Smooth muscle cell (in vitro differentiated cells): ENCODE measurements at regions not wholly inside any gene's neighbourhood (a gene's known extent, or its start where the extent isn't known, plus 50 kb on each side); places are given as distances from the start of the nearest gene placed in this dataset.

Source experiments
- DNase-seq: peaks from one replicate; lab custom pipeline; 2025; ENCODE audit not compliant: unreplicated experiment; lab: John Stamatoyannopoulos, UW
- H2AFZ ChIP-seq: fragments of 200-600 bp; sonication (generic); 2 replicates; pipeline ENCODE4 v1.6.0; 2016; ENCODE audit warnings: antibody characterized with exemption, low read depth, mild to moderate bottlenecking
- H3F3A ChIP-seq: fragments of 200-600 bp; sonication (generic); 2 replicates; pipeline ENCODE4 v1.6.0; 2017; ENCODE audit warnings: antibody characterized with exemption, low read depth
- H3K27ac ChIP-seq: fragments of 200-600 bp; sonication (generic); 2 replicates; pipeline ENCODE4 v1.5.1; 2016; ENCODE audit warnings: low read depth, mild to moderate bottlenecking
- H3K27me3 ChIP-seq: fragments of 200-600 bp; sonication (generic); 2 replicates; pipeline ENCODE4 v1.6.1; 2016; ENCODE audit warnings: low read depth, mild to moderate bottlenecking
- H3K36me3 ChIP-seq: fragments of 200-600 bp; sonication (generic); 2 replicates; pipeline ENCODE4 v1.5.1; 2016; ENCODE audit warnings: low read depth
- H3K4me1 ChIP-seq: fragments of 200-600 bp; sonication (generic); 2 replicates; pipeline ENCODE4 v1.5.1; 2016; ENCODE audit warnings: low read depth
- H3K4me2 ChIP-seq: fragments of 200-600 bp; sonication (generic); 2 replicates; pipeline ENCODE4 v1.6.0; 2016; ENCODE audit warnings: mild to moderate bottlenecking
- H3K4me3 ChIP-seq: fragments of 200-600 bp; sonication (generic); 2 replicates; pipeline ENCODE4 v1.5.1; 2016; ENCODE audit warnings: mild to moderate bottlenecking
- H3K79me2 ChIP-seq: fragments of 200-600 bp; sonication (generic); 2 replicates; pipeline ENCODE4 v1.6.0; 2016; ENCODE audit warnings: low read depth, mild to moderate bottlenecking
- H3K9ac ChIP-seq: fragments of 200-600 bp; sonication (generic); 2 replicates; pipeline ENCODE4 v1.6.0; 2016; ENCODE audit warnings: low read depth
- H3K9me3 ChIP-seq: fragments of 200-600 bp; sonication (generic); replicated peaks from 2 replicates; pipeline ENCODE4 v1.5.1; 2016; ENCODE audit warnings: low read depth
- H4K20me1 ChIP-seq: fragments of 200-600 bp; sonication (generic); 2 replicates; pipeline ENCODE4 v1.6.0; 2016; ENCODE audit warnings: low read depth
- CTCF ChIP-seq: fragments of 200-600 bp; sonication (generic); IDR thresholded peaks from 2 replicates; pipeline ENCODE4 v1.5.1; 2017; ENCODE audit warnings: borderline replicate concordance, mild to moderate bottlenecking, antibody characterized with exemption; ENCODE audit not compliant: insufficient read depth, poor library complexity, severe bottlenecking
- WGBS: methylation state at CpG from one replicate; pipeline ENCODE4 v1.1.7; 2016; ENCODE audit warnings: low lambda C conversion rate; 5-methylcytosine and 5-hydroxymethylcytosine counted together

GRCh38 chr3:106191211-106191610, 322.4 kb upstream of the CBLB start:
- no peaks in the 10 kb centered on the region for H3K4me1 ChIP-seq
- H4K20me1 ChIP-seq, result no peaks in the 10 kb centered on the region
- no peak for DNase-seq
- no peaks in the 10 kb centered on the region for H3K9me3 ChIP-seq
- H3K4me3 ChIP-seq, result no peak overlapping the region
- H3K4me2 ChIP-seq, result no peak overlapping the region
- no peaks in the 10 kb centered on the region for H3K79me2 ChIP-seq
- no peak for TF ChIP-seq CTCF
- H3K27ac ChIP-seq, result no peak overlapping the region
- H3F3A ChIP-seq, result no peaks in the 10 kb centered on the region
- no peak overlapping the region for H3K9ac ChIP-seq
- 84% methylated on average over 1 of the region's 1 CpG for WGBS
- no peak overlapping the region for H2AFZ ChIP-seq
- no peaks in the 10 kb centered on the region for H3K36me3 ChIP-seq
- no peaks in the 10 kb centered on the region for H3K27me3 ChIP-seq

- H4K20me1 ChIP-seq, result no peaks in the 10 kb centered on the region
- TF ChIP-seq CTCF, result no peak
- H3K36me3 ChIP-seq, result no peaks in the 10 kb centered on the region
- no peaks in the 10 kb centered on the region for H3F3A ChIP-seq
- no peaks in the 10 kb centered on the region for H3K27me3 ChIP-seq
- H3K4me3 ChIP-seq, result no peak overlapping the region
- H3K9me3 ChIP-seq, result no peaks in the 10 kb centered on the region
- DNase-seq, result no peak
- H3K27ac ChIP-seq, result no peak overlapping the region
- no peaks in the 10 kb centered on the region for H3K79me2 ChIP-seq
- no peak overlapping the region for H3K4me2 ChIP-seq
- H3K4me1 ChIP-seq, result no peaks in the 10 kb centered on the region
- 87% methylated on average over 3 of the region's 3 CpGs for WGBS
- no peak overlapping the region for H2AFZ ChIP-seq
- no peak overlapping the region for H3K9ac ChIP-seq
These were observed 323.1 kb upstream of the CBLB start for GRCh38 chr3:106191913-106192312.

- Histone ChIP-seq H3F3A (peaks cover 3% of the 10 kb centered on the region), H3K79me2 (no peaks in the 10 kb centered on the region), H3K27ac (no peak overlapping the region), H3K4me2 (no peak overlapping the region), H3K9me3 (no peaks in the 10 kb centered on the region), H2AFZ (no peak overlapping the region), H3K9ac (no peak overlapping the region), H3K4me3 (no peak overlapping the region), H4K20me1 (no peaks in the 10 kb centered on the region), H3K4me1 (no peaks in the 10 kb centered on the region), H3K27me3 (no peaks in the 10 kb centered on the region), H3K36me3 (no peaks in the 10 kb centered on the region)
- DNase-seq, result no peak
- WGBS, result 68% methylated on average over 2 of the region's 2 CpGs
- TF ChIP-seq CTCF, result no peak
These were observed 325.1 kb upstream of the CBLB start for GRCh38 chr3:106193876-106194275.

- Histone ChIP-seq H2AFZ (no peak overlapping the region), H3K4me2 (no peak overlapping the region), H4K20me1 (no peaks in the 10 kb centered on the region), H3K4me3 (no peak overlapping the region), H3K9ac (no peak overlapping the region), H3K36me3 (no peaks in the 10 kb centered on the region), H3K27ac (no peak overlapping the region), H3F3A (peaks cover 3% of the 10 kb centered on the region), H3K79me2 (no peaks in the 10 kb centered on the region), H3K27me3 (no peaks in the 10 kb centered on the region), H3K9me3 (no peaks in the 10 kb centered on the region), H3K4me1 (no peaks in the 10 kb centered on the region)
- 94% methylated on average over 1 of the region's 1 CpG for WGBS
- TF ChIP-seq CTCF, result no peak
- DNase-seq, result no peak
These were observed 325.9 kb upstream of the CBLB start for GRCh38 chr3:106194726-106195125.
